GM18526 (cell line): ENCODE measurements at regions not wholly inside any gene's neighbourhood (a gene's known extent, or its start where the extent isn't known, plus 50 kb on each side); places are given as distances from the start of the nearest gene placed in this dataset.

Experiments
- POLR2A ChIP-seq: IDR thresholded peaks from 3 replicates; pipeline ENCODE4 v1.6.1; 2011; ENCODE audit not compliant: insufficient read length; ENCODE audit errors: extremely low read depth

GRCh38 chr2:143840601-143841000 is 679.3 kb downstream of the ZEB2 start:
- TF ChIP-seq POLR2A, result no peak

GRCh38 chr2:143840194-143840593 is 679.7 kb downstream of the ZEB2 start:
- no peak for TF ChIP-seq POLR2A

- no peak for TF ChIP-seq POLR2A
Observed at GRCh38 chr2:143839456-143839855, 680.5 kb downstream of the ZEB2 start.

GRCh38 chr2:143835481-143835880 is 684.4 kb downstream of the ZEB2 start:
- TF ChIP-seq POLR2A, result no peak

- no peak for TF ChIP-seq POLR2A
Observed at GRCh38 chr2:143833015-143833660, 686.8 kb downstream of the ZEB2 start.

GRCh38 chr2:143830476-143830875 is 689.4 kb downstream of the ZEB2 start:
- no peak for TF ChIP-seq POLR2A

DNA sequence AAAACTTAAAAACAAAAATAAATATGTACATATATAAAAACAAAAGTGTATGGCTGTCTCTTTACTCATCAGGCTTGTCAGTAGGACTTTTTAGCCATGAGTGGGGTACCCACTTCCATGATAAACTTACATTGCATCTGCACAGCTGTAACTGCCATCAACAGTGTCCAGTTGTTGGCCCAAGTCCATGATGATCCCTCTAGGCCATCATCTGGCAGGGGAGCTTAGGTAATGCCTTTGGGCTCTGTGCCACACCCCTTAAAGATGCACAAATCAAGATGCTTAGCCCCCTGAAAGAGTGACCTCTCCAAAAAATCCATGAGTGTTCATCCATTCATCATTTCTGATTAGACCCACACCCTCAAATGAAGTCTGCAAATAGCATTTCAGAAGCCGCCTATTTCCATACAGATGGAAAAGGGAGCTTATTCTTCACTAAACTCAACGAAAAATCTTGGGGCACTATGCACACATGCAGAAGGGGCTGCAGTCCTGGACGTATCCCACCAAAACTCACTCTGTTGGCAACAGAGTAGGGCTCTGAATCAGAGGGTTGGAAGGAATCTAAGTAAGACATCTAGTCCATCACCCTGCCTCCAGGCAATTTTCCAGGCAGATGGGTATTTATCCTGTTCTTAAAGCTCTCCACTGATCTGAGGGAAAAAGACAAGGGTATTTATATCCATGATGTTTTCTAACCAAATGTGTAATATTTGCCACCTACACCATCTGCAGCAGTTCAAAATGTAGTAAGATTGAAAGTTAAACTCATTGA is 691.0 kb downstream of the ZEB2 start:
- no peak for TF ChIP-seq POLR2A

DNA sequence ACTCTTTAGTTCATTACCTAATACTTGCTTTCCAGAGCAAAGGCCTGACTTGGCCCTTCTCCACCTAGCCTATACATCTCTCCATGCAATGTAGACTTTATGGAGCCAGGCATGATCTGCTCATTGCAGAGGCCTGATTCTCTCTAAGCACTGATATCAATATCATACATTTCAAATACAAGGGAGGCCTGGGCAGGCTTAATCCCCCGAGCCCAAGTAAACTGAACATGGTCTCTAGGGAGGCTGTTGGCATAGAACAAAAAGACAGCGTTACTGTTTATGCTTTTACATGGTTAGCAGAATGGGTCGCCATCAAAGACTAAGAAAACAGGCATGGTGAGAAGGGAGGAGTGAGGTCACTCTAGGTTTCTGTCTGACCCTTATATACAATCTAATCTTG is 695.1 kb downstream of the ZEB2 start:
- TF ChIP-seq POLR2A, result no peak

DNA sequence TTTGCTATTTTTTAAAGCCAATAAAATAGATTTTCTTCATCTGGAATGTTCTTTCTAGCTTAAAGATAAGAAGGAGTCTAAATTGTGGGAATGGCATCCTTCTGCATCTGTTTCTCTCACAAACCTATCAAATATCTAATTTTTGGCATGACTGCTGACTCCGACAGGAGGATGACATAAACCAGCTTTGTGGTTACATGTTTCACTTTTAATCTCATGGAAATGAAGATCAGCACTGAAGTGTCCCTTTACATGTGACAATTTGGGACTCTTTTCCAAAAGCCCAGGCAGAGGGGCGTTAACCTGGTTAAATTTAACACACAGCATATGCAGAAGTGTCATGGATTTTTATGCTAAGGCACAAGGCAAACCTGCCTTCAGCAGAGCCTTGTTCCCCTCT is 694.7 kb downstream of the ARHGAP15 start:
- no peak for TF ChIP-seq POLR2A

DNA sequence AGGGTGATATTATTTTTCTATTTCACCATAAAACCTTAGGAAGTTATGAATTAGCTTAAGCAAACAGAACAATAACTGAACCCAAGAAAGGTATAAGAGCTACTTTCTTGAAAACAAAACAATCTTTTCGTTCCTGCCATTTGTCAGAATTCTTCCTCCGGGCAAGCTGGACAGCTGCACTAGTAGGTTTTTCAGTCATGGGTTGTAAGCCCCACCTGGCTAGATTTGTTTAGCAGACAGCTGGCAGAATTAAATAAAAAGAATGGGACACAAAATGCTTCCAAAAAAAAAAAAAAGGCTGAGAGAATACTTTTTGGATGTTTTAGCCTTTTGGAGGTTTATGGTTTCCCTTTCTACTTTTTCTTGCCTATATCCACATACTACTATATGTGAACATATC is 694.1 kb downstream of the ARHGAP15 start:
- no peak for TF ChIP-seq POLR2A

DNA sequence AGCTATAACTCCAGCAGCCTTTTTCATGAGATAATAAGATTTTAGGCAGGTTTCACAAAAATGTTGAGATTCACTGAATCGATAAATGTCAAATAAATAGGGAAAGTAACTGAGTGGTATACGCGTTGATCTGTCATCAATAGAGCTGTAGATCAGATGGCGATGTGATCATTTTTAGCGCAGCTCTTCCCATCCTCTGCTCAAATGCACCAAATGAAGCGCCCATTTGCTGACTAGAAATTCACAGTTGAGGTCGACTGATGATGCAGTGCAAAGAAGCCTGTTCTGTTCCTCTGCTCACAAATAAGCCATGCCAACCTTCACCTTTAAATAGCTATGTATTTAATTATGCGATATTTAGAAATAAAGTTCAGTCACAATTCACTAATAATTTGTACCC is 693.5 kb downstream of the ARHGAP15 start:
- TF ChIP-seq POLR2A, result no peak

- no peak for TF ChIP-seq POLR2A
Observed at GRCh38 chr2:143819764-143820163, 690.5 kb downstream of the ARHGAP15 start.

- no peak for TF ChIP-seq POLR2A
Observed at GRCh38 chr2:143819190-143819735, 690.0 kb downstream of the ARHGAP15 start.
